ENCODE measurements at regions not wholly inside any gene's neighbourhood (a gene's known extent, or its start where the extent isn't known, plus 50 kb on each side); places are given as distances from the start of the nearest gene placed in this dataset.

- no peak overlapping the region for H3K4me3 ChIP-seq (ENCODE audit: low read depth, poor library complexity, severe bottlenecking)
- 93 to 98% methylated on average over 1 of the region's 1 CpG for WGBS, 2 donors
- DNase-seq (ENCODE audit: low spot score in 2 of 2), result no peak
- intact Hi-C loops (cut with DNase I; ENCODE audit: low total_unique reads), result no loop called here
- TF ChIP-seq POLR2A (IDR thresholded peaks at IDR 0.05) (no peak), CTCF (IDR thresholded peaks at IDR 0.05) (no peak)
Observed at GRCh38 chr6:16930432-16930831, 169.2 kb upstream of the ATXN1 start.

- no peak for DNase-seq (ENCODE audit: low spot score in 2 of 2)
- intact Hi-C loops (cut with DNase I; ENCODE audit: low total_unique reads), result no loop called here
- TF ChIP-seq POLR2A (IDR thresholded peaks at IDR 0.05) (no peak), CTCF (IDR thresholded peaks at IDR 0.05) (no peak)
- H3K4me3 ChIP-seq (ENCODE audit: low read depth, poor library complexity, severe bottlenecking), result no peak overlapping the region
Observed at GRCh38 chr6:16929809-16930208, 168.5 kb upstream of the ATXN1 start.

GRCh38 chr6:16928387-16928786 is 167.1 kb upstream of the ATXN1 start:
- H3K4me3 ChIP-seq (ENCODE audit: low read depth, poor library complexity, severe bottlenecking), result no peak overlapping the region
- 83 to 90% methylated on average over 2 of the region's 2 CpGs for WGBS, 2 donors
- no peak for TF ChIP-seq CTCF (IDR thresholded peaks at IDR 0.05)
- DNase-seq (ENCODE audit: low spot score in 2 of 2), result no peak
- intact Hi-C loops (cut with DNase I; ENCODE audit: low total_unique reads), result no loop called here

- intact Hi-C loops (cut with DNase I; ENCODE audit: low total_unique reads), result no loop called here
- no peak overlapping the region for H3K4me3 ChIP-seq (ENCODE audit: low read depth, poor library complexity, severe bottlenecking)
- no peak for TF ChIP-seq CTCF (IDR thresholded peaks at IDR 0.05)
- no peak for TF ChIP-seq POLR2A (IDR thresholded peaks at IDR 0.05)
- DNase-seq (ENCODE audit: low spot score in 2 of 2), result no peak
- WGBS, 2 donors, result 92 to 95% methylated on average over 1 of the region's 1 CpG
Observed at GRCh38 chr6:16927205-16927604, 165.9 kb upstream of the ATXN1 start.

GRCh38 chr6:16925461-16925860 is 164.2 kb upstream of the ATXN1 start:
- 57 to 61% methylated on average over 4 of the region's 4 CpGs for WGBS, 2 donors
- no peak overlapping the region for H3K4me3 ChIP-seq (ENCODE audit: low read depth, poor library complexity, severe bottlenecking)
- intact Hi-C loops (cut with DNase I; ENCODE audit: low total_unique reads), result no loop called here

More at GRCh38 chr6:16925461-16925860, 164.2 kb upstream of the ATXN1 start:
- TF ChIP-seq CTCF (IDR thresholded peaks at IDR 0.05), result no peak
- TF ChIP-seq POLR2A (IDR thresholded peaks at IDR 0.05), result no peak
- DNase-seq (ENCODE audit: low spot score in 2 of 2), result no peak
